CD4-positive, alpha-beta T cell treated with Interleukin-6 at 100 ng/mL for 8 hours (primary cell): ENCODE measurements at regions not wholly inside any gene's neighbourhood (a gene's known extent, or its start where the extent isn't known, plus 50 kb on each side); places are given as distances from the start of the nearest gene placed in this dataset.
"Not testable (repeated sequence)": the region's sequence is repeated elsewhere in the genome, so short reads cannot be mapped to it uniquely, and the experiment has no call there.

Experiments
- DNase-seq: peaks from one replicate; pipeline ENCODE4 v3.0.0-alpha.2; 2020; ENCODE audit warnings: mixed read lengths, low spot score

DNA sequence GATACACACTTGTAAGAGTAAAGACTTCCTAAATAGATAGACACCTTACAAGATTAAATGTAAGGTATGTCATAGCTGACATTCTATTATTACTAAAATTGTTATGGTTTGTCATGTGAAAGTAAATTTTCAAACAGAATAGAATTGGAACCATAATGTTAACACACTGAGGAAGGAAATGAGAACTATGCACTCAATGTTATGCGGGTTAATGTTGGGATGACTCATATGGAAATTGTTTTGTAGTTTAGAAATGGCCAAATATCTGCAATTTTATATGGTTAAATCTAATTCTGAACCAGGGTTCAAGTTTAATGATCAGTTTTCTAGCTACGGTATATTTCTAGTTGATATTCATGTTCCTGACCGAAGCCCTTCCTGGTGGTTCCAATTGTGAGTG is 214.2 kb upstream of the ADO start:
- DNase-seq, result no peak

DNA sequence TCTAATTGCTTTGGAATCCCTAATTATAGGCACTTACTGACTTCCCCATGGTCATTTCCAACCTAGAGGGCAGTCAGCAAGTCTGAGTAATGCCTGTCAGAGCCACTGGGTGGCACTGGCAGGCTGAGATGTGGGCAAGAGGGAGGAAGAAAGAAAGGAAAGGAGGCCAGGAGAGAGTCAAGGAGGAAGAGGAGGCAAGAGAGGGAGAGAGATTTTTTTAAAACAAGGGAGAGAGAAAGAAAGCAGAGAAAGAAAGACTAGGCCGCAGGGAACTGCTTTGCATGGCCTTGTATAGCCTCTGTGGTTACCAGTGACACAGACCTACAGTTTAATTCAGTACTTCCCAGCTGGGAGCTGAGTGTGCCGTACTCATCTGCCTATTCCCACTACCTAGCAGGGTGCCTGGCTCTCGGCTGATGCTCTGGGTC is 210.4 kb upstream of the ADO start:
- peak; percentile 32 for DNase-seq

DNA sequence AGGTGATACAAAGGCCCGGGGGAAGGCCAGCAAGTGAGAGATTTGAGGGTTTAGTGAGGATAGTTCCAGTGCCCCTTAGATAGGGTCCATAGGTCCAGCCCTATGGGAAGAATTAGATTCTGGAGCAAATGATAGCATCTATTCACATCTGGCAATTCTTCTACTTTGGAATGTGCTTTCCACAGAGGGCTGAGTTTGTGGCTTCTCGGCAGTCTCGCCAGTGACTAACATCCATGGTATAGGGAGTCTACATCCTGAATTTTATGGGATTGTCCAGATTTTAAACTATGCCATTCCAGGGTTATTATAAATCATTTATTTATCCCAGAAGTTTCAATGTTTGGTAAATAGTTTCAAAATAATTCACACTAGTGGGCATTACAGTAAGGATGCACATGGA is 207.3 kb upstream of the ADO start:
- no peak for DNase-seq

DNA sequence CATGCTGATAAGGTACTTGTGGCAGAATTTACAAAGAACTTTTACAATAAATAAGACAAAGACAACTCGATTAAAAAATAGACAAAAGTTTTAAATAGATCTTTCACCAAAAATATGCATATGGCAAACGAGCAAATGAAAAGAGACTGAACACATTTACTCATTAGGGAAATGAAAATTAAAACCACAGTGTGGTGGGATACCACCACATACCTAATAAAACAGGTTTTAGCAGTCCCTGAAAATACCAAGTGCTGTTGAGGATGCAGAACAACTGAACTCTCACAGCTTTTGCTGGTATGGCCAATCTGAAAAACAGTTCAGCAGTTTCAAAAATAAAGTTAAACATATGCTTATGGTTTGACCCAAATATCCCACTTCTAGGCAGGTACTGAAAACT is 205.4 kb upstream of the ADO start:
- no peak for DNase-seq

DNA sequence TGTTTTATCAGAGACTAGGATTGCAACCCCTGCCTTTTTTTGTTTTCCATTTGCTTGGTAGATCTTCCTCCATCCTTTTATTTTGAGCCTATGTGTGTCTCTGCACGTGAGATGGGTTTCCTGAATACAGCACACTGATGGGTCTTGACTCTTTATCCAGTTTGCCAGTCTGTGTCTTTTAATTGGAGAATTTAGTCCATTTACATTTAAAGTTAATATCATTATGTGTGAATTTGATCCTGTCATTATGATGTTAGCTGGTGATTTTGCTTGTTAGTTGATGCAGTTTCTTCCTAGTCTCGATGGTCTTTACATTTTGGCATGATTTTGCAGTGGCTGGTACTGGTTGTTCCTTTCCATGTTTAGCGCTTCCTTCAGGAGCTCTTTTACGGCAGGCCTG is 198.0 kb upstream of the ADO start:
- DNase-seq, result not testable (repeated sequence)

DNA sequence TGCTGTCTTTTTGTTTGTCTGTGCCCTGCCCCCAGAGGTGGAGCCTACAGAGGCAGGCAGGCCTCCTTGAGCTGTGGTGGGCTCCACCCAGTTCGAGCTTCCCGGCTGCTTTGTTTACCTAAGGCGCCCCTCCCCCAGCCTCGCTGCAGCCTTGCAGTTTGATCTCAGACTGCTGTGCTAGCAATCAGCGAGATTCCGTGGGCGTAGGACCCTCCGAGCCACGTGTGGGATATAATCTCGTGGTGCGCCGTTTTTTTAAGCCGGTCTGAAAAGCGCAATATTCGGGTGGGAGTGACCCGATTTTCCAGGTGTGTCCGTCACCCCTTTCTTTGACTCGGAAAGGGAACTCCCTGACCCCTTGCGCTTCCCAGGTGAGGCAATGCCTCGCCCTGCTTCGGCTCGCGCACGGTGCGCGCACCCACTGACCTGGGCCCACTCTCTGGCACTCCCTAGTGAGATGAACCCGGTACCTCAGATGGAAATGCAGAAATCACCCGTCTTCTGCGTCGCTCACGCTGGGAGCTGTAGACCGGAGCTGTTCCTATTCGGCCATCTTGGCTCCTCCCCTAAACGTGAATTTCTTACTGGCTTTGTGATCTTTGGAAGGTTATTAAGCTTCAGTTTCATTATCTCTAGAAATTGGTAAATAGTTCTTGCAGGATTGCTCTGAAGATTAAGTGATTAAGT is 196.2 kb upstream of the ADO start:
- not testable (repeated sequence) for DNase-seq

DNA sequence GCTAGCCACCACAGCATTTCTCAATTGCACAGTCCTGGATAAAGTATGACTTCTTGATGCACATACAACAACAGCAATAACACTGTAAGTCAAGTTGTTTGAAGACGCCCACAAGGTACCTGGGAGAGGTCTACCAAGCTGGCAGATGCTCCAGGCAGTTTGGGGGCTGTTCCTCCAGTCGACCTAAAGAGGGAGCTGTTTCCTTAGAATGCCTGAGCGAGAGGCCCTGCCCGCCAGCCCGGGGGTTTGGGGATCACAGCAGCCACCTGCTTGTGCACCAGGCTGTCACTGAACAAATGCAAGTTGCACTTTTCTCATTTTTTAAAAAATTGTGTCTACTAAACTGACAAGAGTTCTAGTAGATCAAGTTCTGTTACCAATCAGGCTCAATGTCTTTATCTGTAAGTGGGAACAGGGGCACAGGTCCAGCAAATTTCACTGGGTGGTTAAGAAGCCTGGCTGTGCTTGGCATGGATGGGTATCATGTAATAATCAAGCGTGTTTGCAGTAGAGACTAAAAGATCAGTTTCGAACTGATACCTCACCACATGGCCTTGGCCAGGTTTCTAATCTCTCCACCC is 193.8 kb upstream of the ADO start:
- peak; percentile 75 for DNase-seq

DNA sequence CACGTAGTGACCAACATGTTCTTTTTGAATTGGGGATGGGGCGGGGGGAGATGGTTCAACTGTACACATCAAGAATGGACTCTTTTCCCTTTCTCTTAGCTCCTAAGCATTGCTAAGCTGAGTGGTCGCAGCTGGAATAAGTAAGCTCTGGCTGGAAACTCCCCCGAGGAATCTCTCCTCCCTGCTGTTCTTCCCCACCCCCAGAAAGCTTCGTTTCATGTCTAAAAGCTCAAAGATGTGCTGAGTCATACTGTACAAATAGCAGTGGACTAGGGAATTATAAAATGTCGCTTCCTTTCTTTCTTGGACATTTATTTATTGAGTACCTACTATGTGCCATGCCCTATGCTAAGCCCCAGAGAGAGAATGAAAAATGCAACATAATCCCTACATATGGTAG is 191.1 kb upstream of the ADO start:
- DNase-seq, result no peak

DNA sequence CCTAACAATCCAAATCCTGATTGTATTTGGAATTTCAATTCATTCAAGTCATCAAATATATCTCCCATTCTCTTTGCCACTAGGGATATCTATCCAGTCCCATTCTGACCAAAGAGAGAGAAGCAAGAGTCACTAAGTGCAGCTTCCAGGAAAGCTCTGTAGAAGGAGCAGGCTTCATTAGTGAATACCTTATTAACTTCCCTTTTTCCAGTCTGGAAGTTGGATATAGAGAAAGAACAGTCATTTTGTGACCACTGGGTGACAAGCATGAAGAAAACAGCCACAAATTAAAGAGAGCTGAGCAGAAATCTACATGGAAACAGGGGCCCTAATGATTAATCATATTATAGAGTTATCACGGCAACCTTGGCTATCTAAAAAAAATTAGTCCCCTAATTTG is 190.7 kb upstream of the ADO start:
- DNase-seq, result no peak

DNA sequence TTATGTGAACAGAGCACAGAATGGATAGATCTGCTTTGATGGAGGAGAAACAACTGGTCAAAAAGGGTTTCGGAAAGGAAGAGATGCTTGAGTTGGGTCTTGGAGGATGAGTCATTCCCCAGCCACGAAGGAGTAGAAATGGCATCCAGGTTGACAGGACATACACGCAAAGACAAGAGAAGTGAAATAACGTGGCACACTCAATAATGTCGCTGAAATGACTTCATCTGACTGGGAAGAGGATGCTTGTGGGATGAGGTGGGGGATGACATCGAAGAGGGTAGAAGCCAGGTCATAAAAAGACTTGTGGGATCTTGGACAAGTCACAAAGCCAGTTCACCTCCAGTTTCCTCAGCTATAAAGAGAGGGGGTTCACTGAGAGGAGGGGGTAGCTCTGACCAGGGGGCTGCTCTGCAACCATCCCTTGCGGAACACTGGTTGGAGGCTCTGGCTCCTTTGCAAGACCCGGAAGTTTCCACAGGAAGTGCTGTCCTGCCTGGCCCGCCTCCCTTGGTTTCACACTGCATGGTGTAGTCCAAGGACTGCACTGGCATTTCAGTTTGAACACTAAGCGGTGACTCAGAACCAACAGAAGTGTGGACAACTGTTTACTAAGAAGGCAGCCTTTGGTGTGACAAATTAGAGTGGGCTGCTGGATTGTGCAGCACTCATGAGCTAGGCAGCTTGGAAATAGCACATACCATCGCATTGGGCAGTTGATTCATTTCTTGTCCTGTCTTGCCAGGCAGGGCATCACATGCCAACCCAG is 189.9 kb upstream of the ADO start:
- DNase-seq, result no peak

DNA sequence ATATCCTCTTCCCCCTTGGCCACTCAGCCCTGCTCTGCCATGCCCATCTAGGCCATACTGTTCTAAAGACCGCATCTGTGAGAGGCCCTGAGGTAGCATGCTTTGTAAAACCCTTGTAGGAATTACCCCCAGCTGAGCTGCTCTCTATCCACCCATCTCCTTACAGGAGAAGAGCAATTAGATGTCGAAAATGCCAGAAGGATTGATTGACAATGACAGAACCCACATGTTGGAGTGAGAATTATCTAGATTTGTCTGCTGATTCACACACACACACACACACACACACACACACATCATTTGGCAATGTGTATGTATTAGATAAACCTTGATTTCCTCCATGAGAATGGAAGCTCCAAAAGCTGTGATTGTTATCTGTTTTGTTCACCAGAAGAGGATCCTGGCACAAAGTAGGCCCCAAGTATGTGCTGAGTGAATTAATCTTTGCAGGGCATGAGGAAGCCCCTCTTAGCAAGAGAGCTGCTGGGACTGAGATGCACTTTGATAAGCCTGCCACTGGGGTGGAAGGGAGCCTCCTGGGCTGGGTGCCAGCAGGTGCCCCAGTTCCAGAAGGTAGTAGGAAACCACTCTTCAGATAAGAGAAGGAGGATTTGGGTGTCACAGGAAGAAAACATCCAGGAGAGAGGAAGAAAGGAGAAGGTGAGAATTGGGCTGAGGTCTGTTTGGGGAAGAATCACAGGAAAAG is 187.5 kb upstream of the ADO start:
- no peak for DNase-seq

DNA sequence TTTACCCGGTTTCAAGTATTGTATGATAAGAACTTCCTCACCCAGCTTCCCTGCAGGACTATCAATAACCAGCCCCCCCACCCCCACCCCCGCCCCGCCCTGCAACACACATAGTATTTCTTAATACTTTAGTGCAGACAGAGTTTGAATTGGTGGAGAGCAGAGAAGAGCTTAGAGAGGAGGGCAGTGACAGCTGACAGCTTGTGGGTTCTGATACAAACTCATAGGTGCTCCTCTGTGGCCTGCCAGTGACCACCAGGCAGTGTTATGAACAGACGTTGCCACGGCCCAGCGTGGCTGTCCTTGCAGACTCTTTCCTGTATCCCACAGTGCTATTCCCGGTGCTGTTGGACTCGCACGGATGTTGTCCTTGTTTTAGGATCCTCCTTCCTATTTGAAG is 186.9 kb upstream of the ADO start:
- DNase-seq, result no peak

DNA sequence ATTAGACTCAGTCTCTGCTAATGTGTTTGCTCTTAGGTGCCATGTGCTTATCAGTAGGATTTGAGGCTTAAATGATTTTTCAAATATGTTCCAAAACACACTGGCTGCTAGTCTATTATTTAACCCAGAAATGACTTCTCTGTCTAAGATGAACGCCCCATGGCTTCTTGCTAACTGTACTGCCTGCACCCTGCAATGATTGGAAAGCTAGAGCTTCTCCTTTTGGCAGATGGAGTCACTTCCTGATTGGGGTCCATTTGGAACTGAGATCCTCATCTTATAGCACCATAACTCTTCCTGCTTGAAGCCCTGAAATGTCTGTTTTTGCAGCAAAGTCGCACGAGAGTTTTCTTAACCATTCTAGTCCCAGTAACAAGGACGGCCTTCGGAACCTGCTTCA is 186.5 kb upstream of the ADO start:
- no peak for DNase-seq

DNA sequence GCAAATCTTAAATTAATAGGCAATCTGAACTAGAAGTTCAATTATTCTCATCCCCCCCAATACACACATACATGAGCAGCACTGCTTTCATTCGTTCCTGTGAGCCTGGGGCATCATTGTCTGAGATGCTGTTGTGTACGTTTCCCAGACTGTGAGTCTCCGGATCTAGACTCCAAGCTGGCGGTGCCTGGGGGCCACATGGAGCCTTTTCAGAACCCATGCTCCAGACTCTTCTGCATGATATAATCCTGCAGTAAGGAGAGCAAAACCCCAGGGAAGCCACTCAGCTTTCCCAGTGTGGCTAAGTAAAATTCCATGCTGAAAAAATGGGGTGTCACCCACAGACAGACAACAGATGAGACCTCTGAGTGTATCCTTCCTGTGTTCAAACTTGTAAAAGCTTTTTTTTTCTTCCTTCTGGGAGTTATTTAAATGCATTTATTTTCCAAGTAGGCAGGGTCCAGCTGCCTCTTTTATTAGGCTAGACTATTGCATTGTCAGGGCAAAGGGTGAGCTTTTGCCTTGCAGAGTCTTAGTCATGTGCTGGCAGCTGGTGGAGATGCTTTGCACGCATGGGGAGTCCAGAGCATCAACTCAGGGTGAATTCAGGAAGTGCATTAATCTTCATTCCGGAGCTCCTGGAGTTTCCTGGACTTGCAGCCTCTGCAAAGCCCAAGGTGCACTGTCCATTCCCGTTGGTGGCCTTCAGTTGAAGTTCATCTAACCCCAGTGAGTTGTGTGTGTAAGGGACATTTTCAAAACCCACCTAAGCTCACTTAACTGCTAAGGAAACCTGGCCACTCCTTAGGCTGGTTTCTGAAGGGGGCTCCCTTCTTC is 185.7 kb upstream of the ADO start:
- no peak for DNase-seq

DNA sequence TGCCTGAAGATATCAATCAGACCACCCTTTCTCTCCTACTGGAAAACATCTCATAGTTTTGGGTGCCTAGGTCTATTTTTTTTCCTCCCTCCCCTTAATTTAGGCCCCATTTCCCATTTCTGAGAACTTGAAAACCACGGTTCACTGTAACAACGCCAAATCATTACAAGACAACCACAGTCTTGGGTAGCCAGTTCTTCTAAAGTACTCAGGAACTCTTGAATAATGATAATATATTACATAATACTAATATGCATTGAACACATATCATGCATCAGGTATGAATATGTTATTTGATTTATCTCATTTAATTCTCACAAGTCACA is 185.1 kb upstream of the ADO start:
- DNase-seq, result no peak

DNA sequence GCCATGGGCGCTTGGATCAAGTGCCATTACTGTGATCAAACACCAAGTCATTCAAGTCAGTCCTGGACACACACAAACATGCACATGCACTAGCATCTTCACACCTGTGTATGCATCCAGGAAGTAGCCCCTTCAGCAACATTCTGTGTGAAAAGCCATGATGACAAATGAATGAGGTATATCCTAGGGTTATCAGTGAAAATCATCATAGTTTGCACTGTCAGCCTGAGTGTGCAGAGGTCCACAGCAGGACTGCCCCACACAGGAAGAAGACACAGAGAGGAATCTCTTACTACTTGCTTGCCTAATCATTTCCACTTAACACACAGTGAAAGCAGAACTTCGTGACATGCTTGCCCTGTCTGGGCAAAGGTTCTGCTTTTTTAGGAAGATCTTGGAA is 184.0 kb upstream of the ADO start:
- no peak for DNase-seq

DNA sequence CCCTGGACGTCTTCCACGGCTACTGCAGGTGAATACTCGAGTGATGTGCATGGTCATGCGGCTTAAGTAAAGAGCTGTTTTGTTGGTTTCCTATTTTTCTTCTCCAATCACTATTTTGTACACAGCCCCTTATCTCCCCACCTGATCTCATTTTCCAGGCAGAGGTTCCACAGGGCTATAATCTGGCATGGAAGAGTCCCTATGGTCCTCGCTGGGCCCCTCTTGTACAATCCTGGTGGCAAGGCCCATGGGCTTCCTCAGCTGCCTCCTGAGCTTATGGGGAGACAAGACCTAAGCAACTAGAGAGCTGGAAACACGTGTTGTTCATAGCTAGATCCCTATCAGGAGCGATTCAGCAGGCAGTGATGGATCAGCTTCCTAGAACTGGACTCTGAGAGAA is 181.3 kb upstream of the ADO start:
- DNase-seq, result no peak

DNA sequence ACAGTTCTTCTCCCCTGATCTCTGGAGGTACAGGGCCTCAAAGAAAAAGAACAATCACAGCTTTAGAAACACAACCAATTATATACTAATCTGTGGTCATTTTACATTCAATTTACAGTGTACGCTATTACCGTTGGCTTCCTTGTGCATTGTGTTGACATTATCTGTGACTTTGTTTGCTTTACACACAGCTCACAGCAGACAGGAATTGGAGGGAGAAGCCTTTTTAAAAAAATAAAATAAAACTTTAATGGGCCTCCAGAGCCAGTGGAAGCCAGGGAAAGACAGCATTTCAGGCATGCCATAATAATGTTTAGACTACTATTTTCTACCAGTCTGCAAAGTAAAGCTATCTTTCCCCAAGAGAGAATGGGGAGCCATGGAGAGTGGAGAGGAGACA is 179.0 kb upstream of the ADO start:
- DNase-seq, result no peak

DNA sequence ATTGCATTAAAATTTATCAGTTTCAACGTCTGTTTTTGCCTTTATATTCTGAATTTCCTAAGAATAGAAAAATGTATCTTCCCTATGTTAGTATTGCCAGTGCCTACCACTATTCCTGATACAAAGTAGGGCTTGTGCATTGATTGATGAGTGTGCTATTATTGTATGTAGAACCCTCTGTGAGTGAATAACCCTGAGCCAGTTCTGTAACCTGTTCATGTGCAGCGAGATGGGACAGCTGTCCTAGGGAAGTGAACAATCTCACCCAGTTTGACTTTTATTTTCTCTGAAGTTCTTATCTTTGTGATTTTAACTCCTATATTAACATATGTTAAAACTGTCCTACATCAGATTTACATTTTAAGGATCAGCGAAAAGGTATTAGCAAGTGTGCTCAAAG is 178.4 kb upstream of the ADO start:
- no peak for DNase-seq

DNA sequence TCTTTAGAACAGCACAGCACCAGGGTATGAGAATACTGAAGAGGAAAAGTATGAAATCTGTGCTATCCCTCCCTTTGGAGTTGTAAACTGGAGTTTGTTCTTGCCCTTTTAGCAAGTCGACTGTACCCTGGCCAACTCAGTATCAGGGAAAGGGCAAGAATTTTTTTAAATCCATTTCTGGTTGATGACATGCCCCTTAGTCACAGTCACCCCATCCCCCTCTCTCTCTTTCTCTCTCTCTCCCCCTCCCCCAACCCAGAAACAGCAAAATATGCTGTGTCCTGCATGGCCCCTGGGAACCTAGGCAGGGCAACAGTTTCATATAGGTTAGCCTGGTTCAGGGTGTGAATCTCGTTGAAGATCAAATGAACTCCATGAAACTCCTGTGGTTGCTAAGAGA is 177.7 kb upstream of the ADO start:
- DNase-seq, result no peak

DNA sequence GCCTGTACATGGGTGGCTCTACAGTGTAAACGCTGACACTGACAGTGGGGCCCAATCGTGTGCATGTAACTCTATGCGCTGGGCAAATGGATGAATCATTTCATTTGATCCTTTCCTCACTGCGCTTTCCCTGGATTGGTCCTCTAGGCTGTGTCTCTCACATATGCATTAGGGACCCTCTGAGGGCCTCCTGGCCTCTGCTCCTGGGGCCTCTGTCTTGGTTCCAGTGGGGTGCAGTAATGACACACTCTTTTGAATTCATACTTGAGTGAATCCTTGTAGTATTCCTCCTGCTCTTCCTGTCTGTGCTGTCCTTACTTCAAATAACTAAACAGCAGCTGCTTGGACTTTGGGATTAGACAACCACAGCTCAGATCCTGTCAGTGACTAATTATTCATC is 176.5 kb upstream of the ADO start:
- DNase-seq, result no peak

DNA sequence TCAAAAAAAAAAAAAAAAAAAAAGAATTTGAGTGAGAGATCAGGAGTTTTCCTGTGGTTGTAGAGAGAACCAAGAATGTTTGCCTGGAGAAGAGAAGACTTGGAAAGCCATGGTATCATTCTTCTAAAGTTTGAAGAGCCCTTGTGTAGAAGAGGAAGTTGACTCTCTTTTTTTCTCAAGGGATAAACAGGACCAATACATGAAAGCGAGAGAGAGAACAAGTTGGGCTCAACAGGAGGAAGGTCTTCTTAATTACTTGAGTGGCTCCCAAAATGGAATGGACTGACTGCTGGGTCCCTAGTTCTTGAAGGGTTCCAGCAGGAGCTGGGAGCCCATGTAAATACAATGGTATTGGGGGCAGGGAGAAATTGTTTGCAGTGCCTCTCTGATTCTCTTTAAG is 173.3 kb upstream of the ADO start:
- DNase-seq, result no peak
